Parathyroid adenoma (tissue), 2 donors: ENCODE measurements at regions not wholly inside any gene's neighbourhood (a gene's known extent, or its start where the extent isn't known, plus 50 kb on each side); places are given as distances from the start of the nearest gene placed in this dataset.

Experiments
- H2AFZ ChIP-seq: fragments of 300-600 bp; sonication (generic); one replicate; pipeline ENCODE4 v1.7.0; 2017; ENCODE audit warnings: antibody characterized with exemption, mild to moderate bottlenecking
- H3K27ac ChIP-seq: fragments of 300-600 bp; sonication (generic); one replicate; pipeline ENCODE4 v1.7.0; 2017
- H3K27me3 ChIP-seq: fragments of 300-600 bp; sonication (generic); one replicate; pipeline ENCODE4 v1.7.0; 2017; ENCODE audit warnings: low read length; ENCODE audit not compliant: control insufficient read depth, insufficient read depth
- H3K36me3 ChIP-seq: fragments of 300-600 bp; sonication (generic); one replicate; pipeline ENCODE4 v1.7.0; 2017; ENCODE audit warnings: low read length; ENCODE audit not compliant: control insufficient read depth, insufficient read depth
- H3K4me1 ChIP-seq: fragments of 300-600 bp; sonication (generic); one replicate; pipeline ENCODE4 v1.7.0; 2017; ENCODE audit warnings: control low read depth
- H3K4me2 ChIP-seq: fragments of 300-600 bp; sonication (generic); one replicate; pipeline ENCODE4 v1.7.0; 2017; ENCODE audit warnings: low read length
- H3K4me3 ChIP-seq: fragments of 300-600 bp; sonication (generic); one replicate; pipeline ENCODE4 v1.7.0; 2017; ENCODE audit warnings: low read depth, low read length
- H3K79me2 ChIP-seq: fragments of 300-600 bp; sonication (generic); one replicate; pipeline ENCODE4 v1.7.0; 2017; ENCODE audit warnings: control low read depth
- H3K9ac ChIP-seq: fragments of 300-600 bp; sonication (generic); one replicate; pipeline ENCODE4 v1.7.0; 2017; ENCODE audit warnings: mild to moderate bottlenecking
- H3K9me3 ChIP-seq: fragments of 300-600 bp; sonication (generic); one replicate; pipeline ENCODE4 v1.7.0; 2017; ENCODE audit warnings: low read length; ENCODE audit not compliant: control insufficient read depth
- TF ChIP-seq, protein P1 (sequence below): fragments of 300-600 bp; sonication (generic); IDR thresholded peaks from one replicate; pipeline ENCODE4 v1.7.0; 2017; ENCODE audit warnings: antibody characterized with exemption, mild to moderate bottlenecking
- donor health status: primary hyperparathyroidism.

GRCh38 chr11:23021287-23021863, 161.1 kb upstream of the CCDC179 start:
- TF ChIP-seq, protein P1, sequence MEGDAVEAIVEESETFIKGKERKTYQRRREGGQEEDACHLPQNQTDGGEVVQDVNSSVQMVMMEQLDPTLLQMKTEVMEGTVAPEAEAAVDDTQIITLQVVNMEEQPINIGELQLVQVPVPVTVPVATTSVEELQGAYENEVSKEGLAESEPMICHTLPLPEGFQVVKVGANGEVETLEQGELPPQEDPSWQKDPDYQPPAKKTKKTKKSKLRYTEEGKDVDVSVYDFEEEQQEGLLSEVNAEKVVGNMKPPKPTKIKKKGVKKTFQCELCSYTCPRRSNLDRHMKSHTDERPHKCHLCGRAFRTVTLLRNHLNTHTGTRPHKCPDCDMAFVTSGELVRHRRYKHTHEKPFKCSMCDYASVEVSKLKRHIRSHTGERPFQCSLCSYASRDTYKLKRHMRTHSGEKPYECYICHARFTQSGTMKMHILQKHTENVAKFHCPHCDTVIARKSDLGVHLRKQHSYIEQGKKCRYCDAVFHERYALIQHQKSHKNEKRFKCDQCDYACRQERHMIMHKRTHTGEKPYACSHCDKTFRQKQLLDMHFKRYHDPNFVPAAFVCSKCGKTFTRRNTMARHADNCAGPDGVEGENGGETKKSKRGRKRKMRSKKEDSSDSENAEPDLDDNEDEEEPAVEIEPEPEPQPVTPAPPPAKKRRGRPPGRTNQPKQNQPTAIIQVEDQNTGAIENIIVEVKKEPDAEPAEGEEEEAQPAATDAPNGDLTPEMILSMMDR, result no peak
- Histone ChIP-seq H3K79me2 (no peaks in the 10 kb centered on the region), H3K27me3 (no peaks in the 10 kb centered on the region)

DNA sequence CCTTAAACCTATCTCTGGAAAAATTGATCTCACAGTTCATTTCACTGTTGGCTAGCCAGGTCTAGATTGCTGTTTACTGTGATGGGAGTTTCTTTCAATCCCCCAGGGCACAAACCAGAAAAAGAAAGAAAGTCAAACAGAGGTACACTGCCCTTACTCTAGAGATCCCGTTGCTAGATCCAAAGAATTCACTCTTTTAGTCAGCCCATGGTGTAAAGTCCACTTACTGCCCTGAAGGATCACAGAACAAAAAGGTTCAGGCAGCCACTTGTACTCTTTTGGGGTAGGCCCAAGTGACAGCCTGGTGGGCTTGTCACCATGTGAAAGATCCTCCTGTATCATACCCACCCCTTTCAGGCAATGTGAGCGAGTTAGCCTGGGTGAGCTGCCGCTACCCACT, 162.6 kb upstream of the CCDC179 start:
- TF ChIP-seq, protein P1, result no peak
- H3K4me3 ChIP-seq, result no peak overlapping the region
- H3K79me2 ChIP-seq, result no peaks in the 10 kb centered on the region
- H3K27me3 ChIP-seq, result no peaks in the 10 kb centered on the region
- H3K9me3 ChIP-seq, result no peaks in the 10 kb centered on the region
- no peak overlapping the region for H3K9ac ChIP-seq
- H3K36me3 ChIP-seq, result no peaks in the 10 kb centered on the region
- H2AFZ ChIP-seq, result no peak overlapping the region
- H3K4me1 ChIP-seq, result no peaks in the 10 kb centered on the region
- no peak overlapping the region for H3K4me2 ChIP-seq
- no peak overlapping the region for H3K27ac ChIP-seq

More at GRCh38 chr11:23021287-23021863, 161.1 kb upstream of the CCDC179 start:
- no peaks in the 10 kb centered on the region for H3K36me3 ChIP-seq
- no peaks in the 10 kb centered on the region for H3K4me1 ChIP-seq
- no peak overlapping the region for H2AFZ ChIP-seq
- no peak overlapping the region for H3K27ac ChIP-seq
- no peaks in the 10 kb centered on the region for H3K9me3 ChIP-seq
- no peak overlapping the region for H3K4me2 ChIP-seq
- no peak overlapping the region for H3K4me3 ChIP-seq
- H3K9ac ChIP-seq, result no peak overlapping the region

DNA sequence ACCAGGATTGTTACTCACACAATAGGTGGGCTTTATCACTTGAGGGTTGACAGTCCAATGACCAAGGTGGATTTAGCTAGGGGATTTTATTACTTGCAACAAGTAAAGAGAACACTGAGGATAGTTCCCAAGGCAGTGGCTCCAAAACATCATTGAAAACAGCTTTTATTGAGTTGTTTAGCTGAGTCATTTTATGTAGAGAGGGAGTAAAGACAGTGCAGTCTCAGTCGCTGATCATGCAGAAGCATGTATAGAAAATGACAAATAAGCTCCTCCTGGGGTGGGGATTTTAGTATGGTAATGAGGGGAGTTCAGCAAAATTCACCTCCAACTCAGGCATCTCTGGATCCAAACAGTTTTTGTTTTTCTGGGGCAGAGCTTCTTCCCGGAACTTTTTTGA, 163.0 kb upstream of the CCDC179 start:
- Histone ChIP-seq H3K4me2 (no peak overlapping the region), H3K9ac (no peak overlapping the region)

GRCh38 chr11:23041001-23041503, 180.8 kb upstream of the CCDC179 start:
- Histone ChIP-seq H3K36me3 (no peaks in the 10 kb centered on the region), H3K4me1 (no peaks in the 10 kb centered on the region), H3K27ac (no peak overlapping the region), H3K9ac (no peak overlapping the region), H2AFZ (no peak overlapping the region), H3K4me2 (no peak overlapping the region), H3K27me3 (no peaks in the 10 kb centered on the region), H3K79me2 (no peaks in the 10 kb centered on the region), H3K9me3 (no peaks in the 10 kb centered on the region), H3K4me3 (no peak overlapping the region)
- TF ChIP-seq, protein P1, result no peak

More for the DNA sequence above, 163.0 kb upstream of the CCDC179 start:
- H3K9me3 ChIP-seq, result no peaks in the 10 kb centered on the region
- H2AFZ ChIP-seq, result no peak overlapping the region
- no peaks in the 10 kb centered on the region for H3K79me2 ChIP-seq
- H3K27me3 ChIP-seq, result no peaks in the 10 kb centered on the region
- no peak overlapping the region for H3K27ac ChIP-seq
- no peak overlapping the region for H3K4me3 ChIP-seq
- no peaks in the 10 kb centered on the region for H3K36me3 ChIP-seq
- TF ChIP-seq, protein P1, result no peak
- no peaks in the 10 kb centered on the region for H3K4me1 ChIP-seq

DNA sequence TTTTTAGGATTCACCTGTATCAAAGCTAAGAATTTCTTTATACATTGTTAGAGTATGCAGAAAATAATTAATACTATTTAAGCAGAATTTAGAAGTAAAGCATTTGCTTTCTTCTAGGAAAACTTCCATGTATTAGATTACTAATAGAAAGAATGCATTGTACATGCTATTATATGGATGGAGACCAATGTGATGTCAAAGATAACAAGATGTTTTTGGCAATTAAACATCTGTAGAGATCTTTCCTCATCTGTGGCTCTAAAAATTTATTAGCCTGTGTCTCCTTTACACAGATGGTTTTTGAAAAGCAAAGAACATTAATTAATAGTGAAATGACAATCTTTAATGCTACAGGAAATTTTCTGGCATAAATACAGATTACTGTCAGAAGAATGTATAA, 198.4 kb upstream of the CCDC179 start:
- Histone ChIP-seq H3K27ac (no peak overlapping the region), H3K4me3 (no peak overlapping the region), H3K27me3 (no peaks in the 10 kb centered on the region), H3K79me2 (no peaks in the 10 kb centered on the region), H3K4me2 (no peak overlapping the region), H3K9me3 (no peaks in the 10 kb centered on the region), H2AFZ (no peak overlapping the region), H3K4me1 (no peaks in the 10 kb centered on the region), H3K9ac (no peak overlapping the region), H3K36me3 (no peaks in the 10 kb centered on the region)
- TF ChIP-seq, protein P1, result no peak
